ENCODE measurements at regions not wholly inside any gene's neighbourhood (a gene's known extent, or its start where the extent isn't known, plus 50 kb on each side); places are given as distances from the start of the nearest gene placed in this dataset.

DNA sequence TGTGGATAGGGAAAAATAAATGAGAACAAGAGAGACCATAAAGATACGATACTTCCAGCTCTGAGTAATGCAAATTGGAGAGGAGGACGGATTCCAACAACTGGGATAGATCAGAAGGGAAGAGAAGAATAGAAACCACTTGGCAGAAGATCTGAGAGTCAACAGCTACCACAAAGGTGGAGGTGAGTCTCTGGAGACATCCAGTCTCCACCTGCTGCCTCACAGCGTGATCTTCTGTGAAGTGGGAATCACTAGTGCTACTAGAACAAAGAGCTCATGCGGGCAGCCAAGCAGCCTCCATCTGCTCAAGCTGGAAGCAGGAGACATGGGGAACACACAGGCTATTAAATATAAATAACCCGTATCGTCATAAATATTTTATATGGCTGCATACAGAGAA, 558.5 kb upstream of the CFAP20DC start (continued):
- TF ChIP-seq ATOH8 (CRISPR knock-in tag; IDR thresholded peaks at IDR 0.05; ENCODE audit: low read depth) (no peak), EHMT2 (IDR thresholded peaks at IDR 0.05; ENCODE audit: low read depth) (no peak), HEYL (CRISPR knock-in tag; IDR thresholded peaks at IDR 0.05) (no peak)

DNA sequence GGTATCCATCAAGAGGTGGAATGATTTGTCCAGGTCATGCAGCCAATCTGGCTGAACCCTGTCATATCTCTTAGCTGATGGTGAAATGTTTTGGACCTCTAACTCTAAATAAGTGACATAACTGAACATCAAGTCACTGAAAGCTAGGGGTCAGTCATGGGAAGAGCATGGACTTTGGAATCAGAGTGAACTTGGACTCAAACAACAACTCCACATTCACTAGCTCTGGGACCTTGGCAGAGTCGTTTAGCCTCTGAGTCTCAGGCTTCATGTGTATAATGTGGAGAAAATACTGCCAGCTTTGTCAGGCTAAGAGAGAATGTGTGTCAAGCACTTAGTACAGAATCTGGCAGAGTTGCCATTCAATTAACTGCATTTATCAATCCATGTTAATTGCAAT, 557.8 kb upstream of the CFAP20DC start:
- ChIA-PET CTCF (interaction anchor here (1.1 kb wide), 1 partner anchor 202 kb away, joined by 4 read pairs; no protein-coding TSS in a partner anchor), POLR2A (no interaction called here)
- TF ChIP-seq MYC (IDR thresholded peaks at IDR 0.05; ENCODE audit: borderline replicate concordance, low read length) (no peak), RAD21 (conservative IDR thresholded peaks at IDR 0.05 in 1 of 2, IDR thresholded peaks at IDR 0.05 in 1 of 2) (peak in 1 of 2 experiments; percentile 30; a peak in 2 of 5 replicates)
- no peak for FAIRE-seq
- DNase-seq (ENCODE audit: low read depth in 1 of 2, low spot score in 1 of 2) = peak in 1 of 2 experiments; percentile 6
- Histone ChIP-seq H3K9me3 (no peaks in the 10 kb centered on the region), H3K4me1 (no peaks in the 10 kb centered on the region), H3K27ac (no peak overlapping the region), H3K4me2 (no peak overlapping the region), H3K4me3 (no peak overlapping the region)
- WGBS (ENCODE audit: missing lambda C conversion rate) = 7% methylated on average over 1 of the region's 1 CpG
- no peak for ATAC-seq

- Histone ChIP-seq H3K4me1 (no peaks in the 10 kb centered on the region), H3K9me3 (no peaks in the 10 kb centered on the region), H3K27ac (no peak overlapping the region), H3K4me2 (no peak overlapping the region), H3K4me3 (no peak overlapping the region)
- DNase-seq (ENCODE audit: low read depth in 1 of 2, low spot score in 1 of 2) (no peak), ATAC-seq (no peak), FAIRE-seq (no peak)
- POLR2A ChIA-PET = no interaction called here
- CTCF ChIA-PET = interaction anchor here (0.8 kb wide), 1 partner anchor 10 kb away, joined by 3 read pairs; no protein-coding TSS in a partner anchor
- TF ChIP-seq CBX2 (IDR thresholded peaks at IDR 0.05; ENCODE audit: borderline replicate concordance, low read depth) = no peak
- no peak for TF ChIP-seq HDAC2 (IDR thresholded peaks at IDR 0.05)
- TF ChIP-seq, protein P1, sequence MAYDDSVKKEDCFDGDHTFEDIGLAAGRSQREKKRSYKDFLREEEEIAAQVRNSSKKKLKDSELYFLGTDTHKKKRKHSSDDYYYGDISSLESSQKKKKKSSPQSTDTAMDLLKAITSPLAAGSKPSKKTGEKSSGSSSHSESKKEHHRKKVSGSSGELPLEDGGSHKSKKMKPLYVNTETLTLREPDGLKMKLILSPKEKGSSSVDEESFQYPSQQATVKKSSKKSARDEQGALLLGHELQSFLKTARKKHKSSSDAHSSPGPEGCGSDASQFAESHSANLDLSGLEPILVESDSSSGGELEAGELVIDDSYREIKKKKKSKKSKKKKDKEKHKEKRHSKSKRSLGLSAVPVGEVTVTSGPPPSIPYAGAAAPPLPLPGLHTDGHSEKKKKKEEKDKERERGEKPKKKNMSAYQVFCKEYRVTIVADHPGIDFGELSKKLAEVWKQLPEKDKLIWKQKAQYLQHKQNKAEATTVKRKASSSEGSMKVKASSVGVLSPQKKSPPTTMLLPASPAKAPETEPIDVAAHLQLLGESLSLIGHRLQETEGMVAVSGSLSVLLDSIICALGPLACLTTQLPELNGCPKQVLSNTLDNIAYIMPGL (CRISPR knock-in tag; IDR thresholded peaks at IDR 0.05; ENCODE audit: borderline replicate concordance) = no peak
- TF ChIP-seq GATA3 (IDR thresholded peaks at IDR 0.05; ENCODE audit: borderline replicate concordance) = no peak
- no peak for TF ChIP-seq JUN (IDR thresholded peaks at IDR 0.05)
- TF ChIP-seq HOXA7 (CRISPR knock-in tag; IDR thresholded peaks at IDR 0.05) = no peak
- TF ChIP-seq RAD21 (conservative IDR thresholded peaks at IDR 0.05 in 1 of 2, IDR thresholded peaks at IDR 0.05 in 1 of 2) = no peak
- no peak for TF ChIP-seq CHD4 (IDR thresholded peaks at IDR 0.05; ENCODE audit: borderline replicate concordance)
- TF ChIP-seq E2F6 (IDR thresholded peaks at IDR 0.05; ENCODE audit: borderline replicate concordance, low read depth) = no peak
- TF ChIP-seq RFX5 (IDR thresholded peaks at IDR 0.05) = no peak
- no peak for TF ChIP-seq RCOR1 (IDR thresholded peaks at IDR 0.05; ENCODE audit: low read depth, low read length)
- TF ChIP-seq MAFK (IDR thresholded peaks at IDR 0.05; ENCODE audit: partially characterized antibody) = no peak
- no peak for TF ChIP-seq ATOH8 (CRISPR knock-in tag; IDR thresholded peaks at IDR 0.05; ENCODE audit: low read depth)
- TF ChIP-seq TP53 (CRISPR knock-in tag; IDR thresholded peaks at IDR 0.05) = no peak
- TF ChIP-seq USF2 (IDR thresholded peaks at IDR 0.05) = no peak
- 34% methylated on average over 3 of the region's 4 CpGs for WGBS (ENCODE audit: missing lambda C conversion rate)
These were observed 556.9 kb upstream of the CFAP20DC start for GRCh38 chr3:59606638-59607266.
